K562 (cell line): ENCODE measurements at regions not wholly inside any gene's neighbourhood (a gene's known extent, or its start where the extent isn't known, plus 50 kb on each side); places are given as distances from the start of the nearest gene placed in this dataset.

Experiments
- ATAC-seq: fragments of 200-7000 bp; cut with Tn5 transposase; 3 replicates; pipeline ENCODE4 v1.9.1; 2020; ENCODE audit warnings: moderate library complexity
- BruUV-seq: library from RNA; stranded (reverse); fragments of 400-500 nt; replicated peaks from 2 replicates; lab custom pipeline; 2021; lab: Mats Ljungman, UMichigan
- CTCF ChIA-PET: fragments of 300-600 bp; formaldehyde crosslinking; extraction: SDS; loops from one replicate; lab custom pipeline; 2021; ENCODE audit warnings: low intra/inter-chr PET ratio; lab: Yijun Ruan, JAX
- POLR2A ChIA-PET: fragments of 300-600, 350-650 bp; sonication (Branson Sonifier 250); formaldehyde crosslinking; extraction: SDS; loops from one replicate; lab custom pipeline; 2021; ENCODE audit warnings: antibody characterized with exemption, inconsistent platforms; lab: Yijun Ruan, JAX
- DNase-seq, 4 experiments: peaks; one replicate each; pipeline versions ENCODE4 v3.0.0 to v3.0.0-alpha.2; 2011 to 2018; ENCODE audit warnings: low spot score in 3 of 4, mixed read lengths in 3 of 4; ENCODE audit errors: extremely low read depth in 1 of 4
- FAIRE-seq: peaks from 2 replicates; lab custom pipeline; 2011; peaks lifted over from hg19 to GRCh38; lab: Jason Lieb, UNC
- H2AFZ ChIP-seq: 2 replicates; pipeline ENCODE4 v1.6.0; 2011; ENCODE audit warnings: low read depth, low read length, control low read depth, inconsistent platforms
- H3K27ac ChIP-seq: fragments of 200-600 bp; 3 replicates; pipeline ENCODE4 v1.8.0; 2011; ENCODE audit warnings: low read depth, mild to moderate bottlenecking, control low read depth, inconsistent platforms, low read length, moderate library complexity, mixed read lengths; ENCODE audit errors: extremely low read depth
- H3K27me3 ChIP-seq, 2 experiments: fragments of 300-600 bp in 1 of 2; 2 replicates in 1 of 2; 3 replicates in 1 of 2; pipeline versions ENCODE4 v1.6.0 to v1.8.0; 2011; ENCODE audit warnings: inconsistent platforms in 2 of 2, low read length in 2 of 2, mild to moderate bottlenecking in 1 of 2, mixed read lengths in 1 of 2, moderate library complexity in 1 of 2; ENCODE audit not compliant: control insufficient read depth in 2 of 2, insufficient read depth in 2 of 2
- H3K36me3 ChIP-seq: fragments of 300-600 bp; 3 replicates; pipeline ENCODE4 v1.8.0; 2011; ENCODE audit warnings: mild to moderate bottlenecking, low read length, inconsistent platforms; ENCODE audit not compliant: control insufficient read depth, insufficient read depth
- H3K4me1 ChIP-seq, 2 experiments: fragments of 200-600 bp in 1 of 2; replicated peaks in 1 of 2; 2 replicates in 1 of 2; 3 replicates in 1 of 2; pipeline versions ENCODE4 v1.5.1 to v1.8.0; 2011; ENCODE audit warnings: inconsistent platforms in 2 of 2, low read length in 2 of 2, mild to moderate bottlenecking in 1 of 2, mixed read lengths in 1 of 2, moderate library complexity in 1 of 2; ENCODE audit not compliant: control insufficient read depth in 2 of 2, insufficient read depth in 2 of 2
- H3K4me2 ChIP-seq: 2 replicates; pipeline ENCODE4 v1.6.1; 2011; ENCODE audit warnings: low read length, control low read depth, inconsistent platforms, mixed read lengths; ENCODE audit not compliant: insufficient read depth
- H3K4me3 ChIP-seq: fragments of 200-600 bp; sonication (generic), shearing (Covaris generic); 2 replicates; pipeline ENCODE4 v1.5.1; 2016; ENCODE audit warnings: control low read depth, inconsistent platforms
- H3K79me2 ChIP-seq: fragments of 200-600 bp; 3 replicates; pipeline ENCODE4 v1.8.0; 2011; ENCODE audit warnings: low read length, inconsistent platforms; ENCODE audit not compliant: control insufficient read depth, insufficient read depth
- H3K9ac ChIP-seq, 2 experiments: 2 replicates each; pipeline versions ENCODE4 v1.6.0 to v1.6.1; 2011; ENCODE audit warnings: low read depth in 2 of 2, low read length in 2 of 2, control low read depth in 1 of 2, inconsistent platforms in 1 of 2, mild to moderate bottlenecking in 1 of 2, mixed read lengths in 1 of 2; ENCODE audit not compliant: insufficient read depth in 1 of 2
- H3K9me1 ChIP-seq: one replicate; pipeline ENCODE4 v1.6.0; 2011; ENCODE audit warnings: inconsistent platforms, mild to moderate bottlenecking, low read length, moderate library complexity; ENCODE audit not compliant: control insufficient read depth, insufficient read depth
- H3K9me3 ChIP-seq: replicated peaks from 2 replicates; pipeline ENCODE4 v1.5.1; 2011; ENCODE audit warnings: low read depth, low read length, inconsistent platforms; ENCODE audit not compliant: control insufficient read depth, insufficient read depth
- H4K20me1 ChIP-seq: replicated peaks from 2 replicates; pipeline ENCODE4 v1.6.1; 2011; ENCODE audit warnings: low read length, inconsistent platforms, mixed read lengths; ENCODE audit not compliant: control insufficient read depth, insufficient read depth
- CBX3 ChIP-seq, 2 experiments: IDR thresholded peaks; 1 replicate in 1 of 2; 2 replicates in 1 of 2; pipeline ENCODE4 v1.6.1; 2012; ENCODE audit warnings: inconsistent platforms in 2 of 2, low read length in 2 of 2, borderline replicate concordance in 1 of 2, control low read depth in 1 of 2
- GATA2 ChIP-seq: sonication (generic); formaldehyde crosslinking; IDR thresholded peaks from 2 replicates; pipeline ENCODE4 v1.4.0; 2020; ENCODE audit warnings: mild to moderate bottlenecking, missing genetic modification reagents
- KLF13 ChIP-seq: fragments of 450-650 bp; IDR thresholded peaks from 2 replicates; pipeline ENCODE4 v1.6.1; 2016; ENCODE audit warnings: missing genetic modification characterization, low read depth, mild to moderate bottlenecking, missing compliant biosample characterization, moderate library complexity, borderline replicate concordance
- MTA1 ChIP-seq: fragments of 450-650 bp; IDR thresholded peaks from 2 replicates; pipeline ENCODE4 v1.6.1; 2017; ENCODE audit warnings: borderline replicate concordance
- NEUROD1 ChIP-seq: fragments of 150-350 bp; IDR thresholded peaks from 2 replicates; pipeline ENCODE4 v1.6.1; 2014; ENCODE audit warnings: borderline replicate concordance, low read length, low read depth; ENCODE audit not compliant: partially characterized antibody
- ZNF41 ChIP-seq: fragments of 250-450 bp; sonication (Bioruptor Pico); conservative IDR thresholded peaks from 2 replicates; pipeline ENCODE4 v1.4.0; 2020; ENCODE audit warnings: mild to moderate bottlenecking
- WGBS: fragments of 100-300 bp; shearing (Covaris generic); methylation state at CpG from one replicate; pipeline ENCODE4 v1.1.6; 2016; ENCODE audit warnings: low coverage, mixed read lengths; ENCODE audit not compliant: insufficient coverage; ENCODE audit errors: missing lambda C conversion rate; 5-methylcytosine and 5-hydroxymethylcytosine counted together
- in situ Hi-C: fragments of 300-500 bp; cut with MboI; formaldehyde crosslinking; loops from 4 replicates; pipeline ENCODE4 v1.15.0; 2018; ENCODE audit warnings: inconsistent platforms, mixed read lengths
- intact Hi-C: fragments of 100-400 bp; cut with micrococcal nuclease; formaldehyde crosslinking; loops from 2 replicates; pipeline ENCODE4 v1.14.2; 2022
- TF ChIP-seq, protein P1 (sequence below): fragments of 250-450 bp; sonication (Bioruptor Pico); IDR thresholded peaks from 2 replicates; pipeline ENCODE4 v1.9.0; 2021; ENCODE audit warnings: mild to moderate bottlenecking, inconsistent platforms
- TF ChIP-seq, protein P2 (sequence below): fragments of 250-450 bp; sonication (Bioruptor Pico); IDR thresholded peaks from 2 replicates; pipeline ENCODE4 v1.5.1; 2021; ENCODE audit warnings: mild to moderate bottlenecking
- TF ChIP-seq, protein P3 (sequence below): sonication (generic); formaldehyde crosslinking; IDR thresholded peaks from 2 replicates; pipeline ENCODE4 v1.8.1; 2023; ENCODE audit warnings: mild to moderate bottlenecking, missing genetic modification reagents

DNA sequence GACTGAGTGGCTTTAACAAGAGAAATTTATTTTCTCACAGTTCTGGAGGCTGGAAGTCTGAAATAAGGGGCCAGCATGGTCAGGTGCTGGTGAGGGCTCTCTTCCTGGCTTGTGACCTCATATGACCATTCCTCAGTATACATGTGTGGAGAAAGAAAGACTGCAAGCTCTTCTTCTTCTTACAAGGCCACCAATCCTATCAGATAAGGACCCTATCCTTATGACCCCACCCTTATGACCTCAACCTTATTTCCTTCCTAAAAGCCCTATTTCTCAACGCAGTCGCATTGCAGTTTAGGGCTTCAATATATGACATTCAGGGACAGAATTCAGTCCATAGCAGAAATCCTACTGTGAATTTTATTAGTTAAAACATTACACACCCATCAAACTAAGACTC is 124.4 kb upstream of the RAG2 start:
- WGBS, result 0% methylated on average over 2 of the region's 2 CpGs
- Histone ChIP-seq H3K9me3 (no peaks in the 10 kb centered on the region), H4K20me1 (no peaks in the 10 kb centered on the region), H3K27me3 (no peaks in the 10 kb centered on the region), H3K36me3 (no peaks in the 10 kb centered on the region), H3K9ac (no peak overlapping the region), H3K4me3 (no peak overlapping the region), H3K4me2 (no peak overlapping the region), H3K9me1 (no peaks in the 10 kb centered on the region), H3K4me1 (no peaks in the 10 kb centered on the region), H3K27ac (no peak overlapping the region), H2AFZ (no peak overlapping the region), H3K79me2 (no peaks in the 10 kb centered on the region)
- ATAC-seq (no peak), DNase-seq (no peak), FAIRE-seq (no peak)
- CTCF ChIA-PET, result no interaction called here
- TF ChIP-seq, protein P1, sequence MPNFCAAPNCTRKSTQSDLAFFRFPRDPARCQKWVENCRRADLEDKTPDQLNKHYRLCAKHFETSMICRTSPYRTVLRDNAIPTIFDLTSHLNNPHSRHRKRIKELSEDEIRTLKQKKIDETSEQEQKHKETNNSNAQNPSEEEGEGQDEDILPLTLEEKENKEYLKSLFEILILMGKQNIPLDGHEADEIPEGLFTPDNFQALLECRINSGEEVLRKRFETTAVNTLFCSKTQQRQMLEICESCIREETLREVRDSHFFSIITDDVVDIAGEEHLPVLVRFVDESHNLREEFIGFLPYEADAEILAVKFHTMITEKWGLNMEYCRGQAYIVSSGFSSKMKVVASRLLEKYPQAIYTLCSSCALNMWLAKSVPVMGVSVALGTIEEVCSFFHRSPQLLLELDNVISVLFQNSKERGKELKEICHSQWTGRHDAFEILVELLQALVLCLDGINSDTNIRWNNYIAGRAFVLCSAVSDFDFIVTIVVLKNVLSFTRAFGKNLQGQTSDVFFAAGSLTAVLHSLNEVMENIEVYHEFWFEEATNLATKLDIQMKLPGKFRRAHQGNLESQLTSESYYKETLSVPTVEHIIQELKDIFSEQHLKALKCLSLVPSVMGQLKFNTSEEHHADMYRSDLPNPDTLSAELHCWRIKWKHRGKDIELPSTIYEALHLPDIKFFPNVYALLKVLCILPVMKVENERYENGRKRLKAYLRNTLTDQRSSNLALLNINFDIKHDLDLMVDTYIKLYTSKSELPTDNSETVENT, result no peak
- TF ChIP-seq ZNF41 (CRISPR knock-in tag) (no peak), NEUROD1 (no peak), CBX3 (IDR thresholded peaks at IDR 0.05; ENCODE audit: borderline replicate concordance in 1 of 2, low read length in 2 of 2) (no peak), GATA2 (no peak), MTA1 (no peak), KLF13 (tag) (no peak)
- TF ChIP-seq, protein P2, sequence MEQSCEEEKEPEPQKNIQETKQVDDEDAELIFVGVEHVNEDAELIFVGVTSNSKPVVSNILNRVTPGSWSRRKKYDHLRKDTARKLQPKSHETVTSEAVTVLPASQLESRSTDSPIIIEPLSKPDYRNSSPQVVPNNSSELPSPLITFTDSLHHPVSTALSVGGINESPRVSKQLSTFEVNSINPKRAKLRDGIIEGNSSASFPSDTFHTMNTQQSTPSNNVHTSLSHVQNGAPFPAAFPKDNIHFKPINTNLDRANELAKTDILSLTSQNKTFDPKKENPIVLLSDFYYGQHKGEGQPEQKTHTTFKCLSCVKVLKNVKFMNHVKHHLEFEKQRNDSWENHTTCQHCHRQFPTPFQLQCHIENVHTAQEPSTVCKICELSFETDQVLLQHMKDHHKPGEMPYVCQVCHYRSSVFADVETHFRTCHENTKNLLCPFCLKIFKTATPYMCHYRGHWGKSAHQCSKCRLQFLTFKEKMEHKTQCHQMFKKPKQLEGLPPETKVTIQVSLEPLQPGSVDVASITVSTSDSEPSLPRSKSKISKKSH, result no peak
- TF ChIP-seq, protein P3, sequence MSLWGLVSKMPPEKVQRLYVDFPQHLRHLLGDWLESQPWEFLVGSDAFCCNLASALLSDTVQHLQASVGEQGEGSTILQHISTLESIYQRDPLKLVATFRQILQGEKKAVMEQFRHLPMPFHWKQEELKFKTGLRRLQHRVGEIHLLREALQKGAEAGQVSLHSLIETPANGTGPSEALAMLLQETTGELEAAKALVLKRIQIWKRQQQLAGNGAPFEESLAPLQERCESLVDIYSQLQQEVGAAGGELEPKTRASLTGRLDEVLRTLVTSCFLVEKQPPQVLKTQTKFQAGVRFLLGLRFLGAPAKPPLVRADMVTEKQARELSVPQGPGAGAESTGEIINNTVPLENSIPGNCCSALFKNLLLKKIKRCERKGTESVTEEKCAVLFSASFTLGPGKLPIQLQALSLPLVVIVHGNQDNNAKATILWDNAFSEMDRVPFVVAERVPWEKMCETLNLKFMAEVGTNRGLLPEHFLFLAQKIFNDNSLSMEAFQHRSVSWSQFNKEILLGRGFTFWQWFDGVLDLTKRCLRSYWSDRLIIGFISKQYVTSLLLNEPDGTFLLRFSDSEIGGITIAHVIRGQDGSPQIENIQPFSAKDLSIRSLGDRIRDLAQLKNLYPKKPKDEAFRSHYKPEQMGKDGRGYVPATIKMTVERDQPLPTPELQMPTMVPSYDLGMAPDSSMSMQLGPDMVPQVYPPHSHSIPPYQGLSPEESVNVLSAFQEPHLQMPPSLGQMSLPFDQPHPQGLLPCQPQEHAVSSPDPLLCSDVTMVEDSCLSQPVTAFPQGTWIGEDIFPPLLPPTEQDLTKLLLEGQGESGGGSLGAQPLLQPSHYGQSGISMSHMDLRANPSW (CRISPR knock-in tag), result no peak
- POLR2A ChIA-PET, result no interaction called here
- intact Hi-C loops (no loop called here), in situ Hi-C loops (no loop called here)
- BruUV-seq, result no TSS peak
